ENCODE measurements at regions not wholly inside any gene's neighbourhood (a gene's known extent, or its start where the extent isn't known, plus 50 kb on each side); places are given as distances from the start of the nearest gene placed in this dataset.

GRCh38 chr16:79677799-79678530 is 77.4 kb upstream of the MAF start:
- DNase-seq = no peak

- DNase-seq = no peak
Observed at GRCh38 chr16:79673635-79674034, 73.1 kb upstream of the MAF start.

- DNase-seq = no peak
Observed at GRCh38 chr16:79672524-79672923, 72.0 kb upstream of the MAF start.

DNA sequence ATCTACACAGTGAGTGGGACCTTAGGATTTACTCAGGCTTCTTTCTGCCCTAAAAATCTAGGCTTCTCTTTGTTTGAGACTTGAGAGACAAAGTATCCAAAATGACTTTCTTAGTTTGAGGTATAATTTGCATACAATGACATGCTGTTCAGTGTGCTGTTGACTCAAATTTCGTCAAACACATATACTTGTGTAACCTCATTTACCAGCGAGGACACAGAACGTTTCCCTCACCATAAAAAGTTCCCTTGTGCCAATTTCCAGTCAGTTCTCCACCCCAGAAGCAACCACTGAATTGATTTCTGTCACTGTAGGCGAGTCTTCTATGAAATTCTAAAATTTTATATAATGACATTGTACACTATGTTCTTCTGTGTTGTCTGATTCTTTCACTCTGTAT is 68.0 kb upstream of the MAF start:
- no peak for DNase-seq

DNA sequence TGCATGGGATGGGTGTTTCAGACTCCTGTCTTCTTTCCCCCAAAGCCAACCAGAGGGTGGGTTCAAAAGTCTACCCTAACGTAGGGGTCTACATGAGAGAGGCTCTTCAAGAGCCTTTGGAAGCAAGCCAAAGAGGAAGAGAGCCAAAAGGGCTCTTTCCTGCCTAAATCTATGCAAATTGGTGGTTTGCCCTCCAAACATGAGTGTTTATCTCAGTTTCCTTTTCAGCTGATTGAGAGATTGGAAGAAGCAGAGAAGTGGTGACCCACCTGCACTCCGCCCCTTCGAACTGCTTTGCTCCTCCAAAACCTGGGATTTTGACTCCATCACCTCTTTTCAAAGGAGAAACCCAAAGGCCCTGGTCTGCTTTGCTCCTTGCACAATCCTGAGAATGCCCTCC is 65.4 kb upstream of the MAF start:
- no peak for DNase-seq

DNA sequence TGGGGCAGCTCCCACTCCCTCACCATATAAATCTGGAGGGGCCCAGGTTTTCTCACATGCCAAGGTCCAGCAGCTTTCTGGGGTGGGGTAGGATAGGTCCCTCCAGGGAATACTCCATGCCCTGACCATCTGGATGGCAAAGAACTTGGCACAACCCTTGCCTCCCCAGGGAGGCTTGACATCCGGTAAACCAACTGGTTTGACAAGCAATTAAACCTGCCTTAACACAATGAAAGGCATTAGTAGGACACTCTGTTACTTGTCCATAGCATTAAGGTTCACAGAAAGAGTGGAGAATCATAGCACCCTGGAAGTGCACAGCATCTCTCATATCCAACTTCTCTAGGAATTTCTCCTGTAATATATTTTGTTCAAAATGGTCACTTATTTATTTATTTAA is 63.9 kb upstream of the MAF start:
- DNase-seq = no peak

- DNase-seq = no peak
Observed at GRCh38 chr16:79662669-79663313, 62.3 kb upstream of the MAF start.

- no peak for DNase-seq
Observed at GRCh38 chr16:79662122-79662521, 61.6 kb upstream of the MAF start.

- DNase-seq = no peak
Observed at GRCh38 chr16:79661578-79661977, 61.0 kb upstream of the MAF start.

- no peak for DNase-seq
Observed at GRCh38 chr16:79659344-79659743, 58.8 kb upstream of the MAF start.

DNA sequence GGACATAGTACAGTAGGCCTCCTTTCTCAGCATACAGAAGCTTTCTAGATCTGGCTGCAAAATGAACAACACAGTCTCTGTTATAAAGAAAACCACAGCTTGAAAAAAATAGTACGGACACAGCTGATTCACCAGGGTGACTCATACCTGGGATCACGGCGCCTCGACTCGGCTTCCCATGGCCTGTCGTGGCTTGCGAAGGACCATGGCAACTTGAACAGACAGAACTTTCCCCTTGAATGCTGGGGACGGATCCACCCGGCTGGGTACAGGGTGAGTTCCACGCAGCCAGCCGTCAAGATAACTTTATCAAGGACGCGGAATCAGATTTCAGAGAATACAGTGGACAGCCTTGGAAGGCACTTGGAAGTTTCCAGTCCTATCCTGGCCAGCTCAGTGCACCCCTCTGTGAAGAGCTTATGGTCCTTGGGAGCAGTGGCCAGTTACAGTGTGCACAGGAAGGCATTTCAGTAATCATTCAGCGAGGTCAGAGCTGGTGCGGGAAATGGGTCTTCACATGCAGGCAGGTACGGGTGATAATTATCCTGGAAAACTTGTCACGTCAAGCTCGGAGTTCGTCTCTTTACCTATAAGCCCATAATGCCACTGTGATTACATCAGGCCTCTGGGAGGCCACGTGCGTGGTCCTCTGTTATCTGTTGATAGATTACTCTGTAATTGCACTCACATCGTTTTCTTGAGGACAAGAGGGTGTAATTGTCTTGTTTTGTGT is 57.9 kb upstream of the MAF start:
- no peak for DNase-seq

DNA sequence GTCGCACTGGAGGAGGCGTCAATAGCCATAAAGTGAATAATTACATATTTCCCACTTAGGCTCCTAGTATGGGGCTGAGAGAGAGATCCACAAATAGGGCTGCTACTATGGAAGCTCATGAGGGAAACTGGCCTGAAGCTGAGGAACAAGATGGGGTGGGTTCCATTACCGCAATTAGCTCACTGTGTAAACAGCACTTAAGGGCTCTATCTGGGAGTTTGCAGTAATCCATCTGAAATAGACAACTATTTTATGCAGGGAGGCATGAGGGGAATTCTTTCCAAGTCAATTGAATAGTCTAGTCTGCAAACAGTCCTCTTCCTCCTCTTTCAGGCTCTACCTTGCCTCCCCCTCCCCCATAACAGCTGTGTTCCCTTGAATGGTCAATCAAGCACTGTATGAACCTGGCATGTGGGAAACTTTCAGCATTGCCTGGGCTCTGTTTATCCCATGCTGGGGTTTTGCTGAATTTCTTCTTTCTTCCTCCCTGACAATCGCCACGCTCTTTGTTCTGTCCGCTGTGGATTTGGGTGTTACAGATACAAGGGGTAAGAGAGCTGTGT is 56.1 kb upstream of the MAF start:
- DNase-seq = no peak

GRCh38 chr16:79653373-79653891 is 52.9 kb upstream of the MAF start:
- DNase-seq = no peak

DNA sequence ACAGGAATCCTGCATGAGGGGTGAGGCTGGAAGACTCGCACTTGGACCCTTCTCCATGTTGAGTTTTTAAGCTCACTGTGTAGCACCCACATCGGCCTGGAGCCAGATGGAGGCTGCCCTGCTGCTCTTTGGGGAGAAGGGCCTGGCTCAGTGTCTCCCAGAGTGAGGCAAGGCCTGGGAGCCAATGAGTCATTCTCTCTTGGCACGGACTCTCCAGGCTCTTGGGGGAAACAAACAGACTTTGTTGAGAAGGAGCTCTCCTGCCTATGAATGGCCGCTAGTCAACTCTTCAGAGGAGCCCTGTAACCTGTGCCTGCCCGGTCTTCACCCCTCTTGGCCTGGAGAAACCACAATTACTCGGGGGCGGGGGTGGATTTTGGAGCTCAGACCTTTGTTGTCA is 50.8 kb upstream of the MAF start:
- DNase-seq = no peak
